ENCODE measurements at regions not wholly inside any gene's neighbourhood (a gene's known extent, or its start where the extent isn't known, plus 50 kb on each side); places are given as distances from the start of the nearest gene placed in this dataset.
A peak's percentile ranks its signal among the peaks of the same experiment; 100 is the strongest.

DNA sequence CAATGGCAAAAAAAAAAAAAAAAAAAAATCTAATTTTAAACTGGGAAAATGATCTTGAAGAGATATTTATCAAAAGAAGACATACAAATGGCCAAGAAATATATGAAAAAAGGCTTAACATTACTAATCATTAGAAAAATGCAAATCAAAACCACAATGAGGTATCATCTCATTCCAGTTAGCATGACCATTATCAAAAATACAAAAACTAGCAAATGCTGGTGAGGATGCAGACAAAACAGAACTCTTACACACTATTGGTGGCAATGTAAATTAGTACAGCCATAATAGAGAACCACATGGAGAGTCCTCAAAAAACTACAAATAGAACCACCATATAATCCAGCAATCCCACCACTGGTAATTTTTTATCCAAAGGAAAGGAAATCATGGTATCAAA is 489.6 kb downstream of the TNS3 start:
- DNase-seq (no peak), ATAC-seq (replicated peaks in 1 of 4) (no peak)
- H3K4me3 ChIP-seq (ENCODE audit: control insufficient read depth in 1 of 2, extremely low read depth in 1 of 2, low read length in 1 of 2): no peak overlapping the region
- CTCF ChIA-PET: interaction anchor here in 1 of 2 donors (0.7 to 0.9 kb wide), 2 partner anchors 318 to 1170 kb away, joined by 3 read pairs; no protein-coding TSS in a partner anchor
- no peaks in the 10 kb centered on the region for H3K36me3 ChIP-seq (ENCODE audit: control insufficient read depth in 2 of 2, extremely low read depth in 1 of 2, insufficient read depth in 1 of 2, low read length in 1 of 2)
- no peaks in the 10 kb centered on the region for H3K9me3 ChIP-seq
- no peak overlapping the region for H3K4me3 Mint-ChIP-seq
- no peak overlapping the region for H3K27ac Mint-ChIP-seq
- H3K4me1 Mint-ChIP-seq: no peaks in the 10 kb centered on the region
- no peaks in the 10 kb centered on the region for H3K36me3 Mint-ChIP-seq
- H3K9me3 Mint-ChIP-seq: no peaks in the 10 kb centered on the region
- H3K27me3 Mint-ChIP-seq: peaks cover 8 to 12% of the 10 kb centered on the region in 2 donors
- H3K27me3 ChIP-seq (replicated peaks in 1 of 2; ENCODE audit: control insufficient read depth in 2 of 2, extremely low read depth in 1 of 2, insufficient read depth in 2 of 2, low read length in 1 of 2): peaks cover 0 to 2% of the 10 kb centered on the region in 2 experiments
- POLR2A ChIA-PET: no interaction called here
- no peak overlapping the region for H3K27ac ChIP-seq (ENCODE audit: low read length)
- H3K4me1 ChIP-seq (ENCODE audit: control insufficient read depth in 1 of 2, extremely low read depth in 1 of 2, insufficient read depth in 2 of 2, low read length in 2 of 2): no peaks in the 10 kb centered on the region

DNA sequence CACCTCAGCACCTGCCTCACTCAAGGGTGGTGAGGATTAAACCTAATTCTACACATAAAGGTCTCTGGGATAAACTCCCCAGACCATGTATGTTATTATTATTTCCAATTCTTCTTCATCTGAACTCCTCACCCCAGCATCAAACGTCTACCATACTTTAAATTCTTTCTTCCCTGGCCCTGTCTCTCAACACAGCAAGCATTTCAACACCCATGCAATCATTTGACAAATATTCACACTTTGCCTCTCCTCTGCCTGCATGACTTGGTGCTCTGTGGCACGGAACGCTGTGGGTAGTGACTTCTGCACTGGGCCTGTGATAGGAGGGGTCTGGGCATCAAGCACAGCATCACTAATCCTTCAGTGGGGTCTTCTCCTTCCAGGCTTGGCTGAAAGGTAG is 490.8 kb downstream of the TNS3 start:
- no peaks in the 10 kb centered on the region for H3K4me1 ChIP-seq (ENCODE audit: control insufficient read depth in 1 of 2, extremely low read depth in 1 of 2, insufficient read depth in 2 of 2, low read length in 2 of 2)
- peaks cover 8 to 12% of the 10 kb centered on the region in 2 donors for H3K27me3 Mint-ChIP-seq
- H3K36me3 ChIP-seq (ENCODE audit: control insufficient read depth in 2 of 2, extremely low read depth in 1 of 2, insufficient read depth in 1 of 2, low read length in 1 of 2): no peaks in the 10 kb centered on the region
- H3K4me1 Mint-ChIP-seq: no peaks in the 10 kb centered on the region
- ChIA-PET POLR2A (no interaction called here), CTCF (no interaction called here)
- H3K9me3 Mint-ChIP-seq: no peaks in the 10 kb centered on the region
- 43% methylated on average over 1 of the region's 3 CpGs for WGBS (ENCODE audit: insufficient coverage)
- H3K27ac Mint-ChIP-seq: no peak overlapping the region
- H3K4me3 Mint-ChIP-seq: no peak overlapping the region
- no peaks in the 10 kb centered on the region for H3K36me3 Mint-ChIP-seq
- no peak for DNase-seq
- H3K27ac ChIP-seq (ENCODE audit: low read length): no peak overlapping the region
- H3K4me3 ChIP-seq (ENCODE audit: control insufficient read depth in 1 of 2, extremely low read depth in 1 of 2, low read length in 1 of 2): no peak overlapping the region
- no peaks in the 10 kb centered on the region for H3K9me3 ChIP-seq
- no peak for ATAC-seq (replicated peaks in 1 of 4)
- H3K27me3 ChIP-seq (replicated peaks in 1 of 2; ENCODE audit: control insufficient read depth in 2 of 2, extremely low read depth in 1 of 2, insufficient read depth in 2 of 2, low read length in 1 of 2): peaks cover 0 to 2% of the 10 kb centered on the region in 2 experiments

- Histone ChIP-seq H3K36me3 (ENCODE audit: control insufficient read depth in 2 of 2, extremely low read depth in 1 of 2, insufficient read depth in 1 of 2, low read length in 1 of 2) (no peaks in the 10 kb centered on the region), H3K27me3 (replicated peaks in 1 of 2; ENCODE audit: control insufficient read depth in 2 of 2, extremely low read depth in 1 of 2, insufficient read depth in 2 of 2, low read length in 1 of 2) (no peaks in the 10 kb centered on the region), H3K4me1 (ENCODE audit: control insufficient read depth in 1 of 2, extremely low read depth in 1 of 2, insufficient read depth in 2 of 2, low read length in 2 of 2) (no peaks in the 10 kb centered on the region), H3K9me3 (no peaks in the 10 kb centered on the region), H3K27ac (ENCODE audit: low read length) (no peak overlapping the region), H3K4me3 (ENCODE audit: control insufficient read depth in 1 of 2, extremely low read depth in 1 of 2, low read length in 1 of 2) (no peak overlapping the region)
- WGBS (ENCODE audit: insufficient coverage): 50% methylated on average over 1 of the region's 6 CpGs
- no peak overlapping the region for H3K27ac Mint-ChIP-seq
- ChIA-PET POLR2A (no interaction called here), CTCF (no interaction called here)
- H3K36me3 Mint-ChIP-seq: no peaks in the 10 kb centered on the region
- no peak overlapping the region for H3K4me3 Mint-ChIP-seq
- DNase-seq (no peak), ATAC-seq (replicated peaks in 1 of 4) (no peak)
- peaks cover 8 to 12% of the 10 kb centered on the region in 2 donors for H3K27me3 Mint-ChIP-seq
- H3K9me3 Mint-ChIP-seq: no peaks in the 10 kb centered on the region
- H3K4me1 Mint-ChIP-seq: no peaks in the 10 kb centered on the region
Observed at GRCh38 chr7:47089461-47089860, 492.4 kb downstream of the TNS3 start.

DNA sequence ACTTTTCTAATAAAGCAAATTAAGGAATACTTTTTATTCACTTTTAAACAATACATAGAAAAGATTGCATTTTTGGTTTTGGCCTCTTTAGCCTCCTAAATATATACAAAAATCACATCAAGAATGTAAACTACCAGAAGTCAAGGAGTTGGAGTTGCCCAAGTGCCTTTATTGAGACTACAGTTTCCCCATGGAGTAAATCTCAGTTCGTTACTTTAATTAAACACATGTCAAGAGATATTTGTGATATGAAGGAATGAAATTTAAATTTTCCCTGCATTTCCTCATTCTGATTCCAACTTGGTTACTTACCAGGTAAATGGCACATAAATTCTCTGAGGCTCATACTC is 492.9 kb downstream of the TNS3 start:
- Mint-ChIP-seq H3K27me3 (peaks cover 8 to 12% of the 10 kb centered on the region in 2 donors), H3K36me3 (no peaks in the 10 kb centered on the region), H3K4me1 (no peaks in the 10 kb centered on the region), H3K4me3 (no peak overlapping the region), H3K27ac (no peak overlapping the region), H3K9me3 (no peaks in the 10 kb centered on the region)
- CTCF ChIA-PET: interaction anchor here in 1 of 2 donors (1.0 kb wide), 1 partner anchor 1171 kb away, joined by 3 read pairs; no protein-coding TSS in a partner anchor
- no peaks in the 10 kb centered on the region for H3K27me3 ChIP-seq (replicated peaks in 1 of 2; ENCODE audit: control insufficient read depth in 2 of 2, extremely low read depth in 1 of 2, insufficient read depth in 2 of 2, low read length in 1 of 2)
- DNase-seq (no peak), ATAC-seq (replicated peaks in 1 of 4) (no peak)
- no peaks in the 10 kb centered on the region for H3K4me1 ChIP-seq (ENCODE audit: control insufficient read depth in 1 of 2, extremely low read depth in 1 of 2, insufficient read depth in 2 of 2, low read length in 2 of 2)
- H3K36me3 ChIP-seq (ENCODE audit: control insufficient read depth in 2 of 2, extremely low read depth in 1 of 2, insufficient read depth in 1 of 2, low read length in 1 of 2): no peaks in the 10 kb centered on the region
- H3K27ac ChIP-seq (ENCODE audit: low read length): no peak overlapping the region
- no CpG with 5 or more reads among the region's 1 CpG for WGBS (ENCODE audit: insufficient coverage)
- POLR2A ChIA-PET: no interaction called here
- no peak overlapping the region for H3K4me3 ChIP-seq (ENCODE audit: control insufficient read depth in 1 of 2, extremely low read depth in 1 of 2, low read length in 1 of 2)
- H3K9me3 ChIP-seq: no peaks in the 10 kb centered on the region

DNA sequence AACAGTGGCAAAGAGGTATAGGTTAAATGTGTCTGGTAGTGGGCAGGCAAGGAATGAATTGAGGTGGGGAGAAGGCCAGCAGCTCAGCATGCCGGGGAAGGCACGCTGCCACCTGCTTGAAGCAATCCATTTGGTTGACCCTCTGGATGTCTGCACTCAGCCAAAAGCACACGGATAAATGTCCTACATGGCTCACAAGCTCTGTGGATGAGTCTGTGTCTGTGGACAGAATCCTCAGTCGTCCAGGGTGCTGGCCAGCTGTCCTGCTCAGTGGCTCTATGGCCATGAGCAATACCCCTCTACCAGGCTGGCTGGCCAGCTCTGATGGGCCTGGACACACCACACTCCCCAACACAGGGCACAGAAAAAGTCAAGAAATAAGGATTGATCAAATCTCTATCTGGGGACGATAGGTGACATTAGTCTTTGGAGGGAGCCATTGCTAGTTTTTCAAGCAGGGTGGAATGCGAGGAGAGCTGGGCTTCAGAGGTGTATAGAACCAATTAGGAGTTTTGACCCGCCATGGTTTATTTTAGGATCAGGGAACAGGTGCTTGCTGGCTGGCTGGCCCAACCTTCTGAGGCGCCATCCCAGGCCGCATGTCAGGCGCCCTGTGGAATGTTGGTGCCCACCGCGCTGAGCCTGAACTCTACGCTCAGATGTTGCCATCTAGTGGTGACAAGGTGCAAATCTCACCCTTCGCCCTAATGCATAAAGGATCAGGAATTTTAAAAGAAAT is 493.4 kb downstream of the TNS3 start:
- no peaks in the 10 kb centered on the region for H3K4me1 Mint-ChIP-seq
- H3K27ac ChIP-seq (ENCODE audit: low read length): no peak overlapping the region
- H3K36me3 Mint-ChIP-seq: no peaks in the 10 kb centered on the region
- H3K27ac Mint-ChIP-seq: no peak overlapping the region
- H3K4me3 Mint-ChIP-seq: no peak overlapping the region
- no peaks in the 10 kb centered on the region for H3K9me3 ChIP-seq
- peak in 6 of 35 experiments; percentile 2 to 44 (median 5) for DNase-seq
- ChIA-PET POLR2A (no interaction called here), CTCF (interaction anchor here in 1 of 2 donors (1.0 kb wide), 1 partner anchor 1171 kb away, joined by 3 read pairs; no protein-coding TSS in a partner anchor)
- peaks cover 8 to 12% of the 10 kb centered on the region in 2 donors for H3K27me3 Mint-ChIP-seq
- no peaks in the 10 kb centered on the region for H3K27me3 ChIP-seq (replicated peaks in 1 of 2; ENCODE audit: control insufficient read depth in 2 of 2, extremely low read depth in 1 of 2, insufficient read depth in 2 of 2, low read length in 1 of 2)
- no peaks in the 10 kb centered on the region for H3K36me3 ChIP-seq (ENCODE audit: control insufficient read depth in 2 of 2, extremely low read depth in 1 of 2, insufficient read depth in 1 of 2, low read length in 1 of 2)
- 74% methylated on average over 4 of the region's 14 CpGs for WGBS (ENCODE audit: insufficient coverage)
- no peak for ATAC-seq (replicated peaks in 1 of 4)
- no peak overlapping the region for H3K4me3 ChIP-seq (ENCODE audit: control insufficient read depth in 1 of 2, extremely low read depth in 1 of 2, low read length in 1 of 2)
- H3K4me1 ChIP-seq (ENCODE audit: control insufficient read depth in 1 of 2, extremely low read depth in 1 of 2, insufficient read depth in 2 of 2, low read length in 2 of 2): no peaks in the 10 kb centered on the region
- no peaks in the 10 kb centered on the region for H3K9me3 Mint-ChIP-seq

DNA sequence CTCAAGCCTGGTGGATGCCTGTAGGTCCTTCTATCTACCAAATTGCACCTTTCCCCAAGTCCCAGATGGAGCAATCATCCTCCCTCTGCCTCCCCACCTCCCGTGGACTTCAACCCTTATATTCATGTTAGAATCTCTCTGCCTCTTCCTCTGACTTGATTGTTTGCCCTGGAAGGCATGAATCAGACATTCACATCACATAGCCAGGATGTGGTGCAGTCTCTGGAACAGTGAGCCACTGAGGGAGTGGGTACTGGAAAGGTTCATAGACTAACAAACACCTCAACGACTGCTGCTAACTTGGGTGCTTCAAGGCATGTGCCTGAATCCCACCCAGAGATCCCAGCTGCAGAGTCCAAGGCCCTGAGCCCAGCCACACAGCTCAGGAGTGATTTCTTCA is 494.0 kb downstream of the TNS3 start:
- H3K36me3 Mint-ChIP-seq: no peaks in the 10 kb centered on the region
- no peak for DNase-seq
- Histone ChIP-seq H3K4me1 (ENCODE audit: control insufficient read depth in 1 of 2, extremely low read depth in 1 of 2, insufficient read depth in 2 of 2, low read length in 2 of 2) (no peaks in the 10 kb centered on the region), H3K36me3 (ENCODE audit: control insufficient read depth in 2 of 2, extremely low read depth in 1 of 2, insufficient read depth in 1 of 2, low read length in 1 of 2) (no peaks in the 10 kb centered on the region), H3K27ac (ENCODE audit: low read length) (no peak overlapping the region), H3K4me3 (ENCODE audit: control insufficient read depth in 1 of 2, extremely low read depth in 1 of 2, low read length in 1 of 2) (no peak overlapping the region), H3K27me3 (replicated peaks in 1 of 2; ENCODE audit: control insufficient read depth in 2 of 2, extremely low read depth in 1 of 2, insufficient read depth in 2 of 2, low read length in 1 of 2) (no peaks in the 10 kb centered on the region), H3K9me3 (no peaks in the 10 kb centered on the region)
- 38% methylated on average over 1 of the region's 2 CpGs for WGBS (ENCODE audit: insufficient coverage)
- no peaks in the 10 kb centered on the region for H3K9me3 Mint-ChIP-seq
- no peak overlapping the region for H3K27ac Mint-ChIP-seq
- H3K27me3 Mint-ChIP-seq: peaks cover 8 to 12% of the 10 kb centered on the region in 2 donors
- no peaks in the 10 kb centered on the region for H3K4me1 Mint-ChIP-seq
- H3K4me3 Mint-ChIP-seq: no peak overlapping the region
- no peak for ATAC-seq (replicated peaks in 1 of 4)
- CTCF ChIA-PET: interaction anchor here in 1 of 2 donors (0.6 kb wide), 1 partner anchor 65 kb away, joined by 3 read pairs; no protein-coding TSS in a partner anchor
- POLR2A ChIA-PET: no interaction called here

Data from T-cell (primary cell).